GM12873 (cell line): ENCODE measurements at regions not wholly inside any gene's neighbourhood (a gene's known extent, or its start where the extent isn't known, plus 50 kb on each side); places are given as distances from the start of the nearest gene placed in this dataset.

Source experiments
- CTCF ChIP-seq: IDR thresholded peaks from 2 replicates; pipeline ENCODE4 v1.5.1; 2012; ENCODE audit warnings: low read depth, mild to moderate bottlenecking, moderate library complexity, low read length, control low read depth; ENCODE audit not compliant: insufficient read depth; ENCODE audit errors: missing control alignments

- TF ChIP-seq CTCF: no peak
These were observed 270.7 kb downstream of the ZNF33B start for GRCh38 chr10:42367532-42368230.

GRCh38 chr10:42351745-42352144 lies 286.6 kb downstream of the ZNF33B start:
- TF ChIP-seq CTCF: no peak

- TF ChIP-seq CTCF: no peak
These were observed 334.0 kb downstream of the ZNF33B start for GRCh38 chr10:42304341-42304740.

GRCh38 chr10:42242135-42242805 lies 396.1 kb downstream of the ZNF33B start:
- TF ChIP-seq CTCF: no peak

GRCh38 chr10:42192450-42192849 lies 445.9 kb downstream of the ZNF33B start:
- TF ChIP-seq CTCF: peak; percentile 41

- peak; percentile 24 for TF ChIP-seq CTCF
These were observed 460.3 kb downstream of the ZNF33B start for GRCh38 chr10:42177793-42178689.

GRCh38 chr10:42177077-42177792 lies 461.1 kb downstream of the ZNF33B start:
- no peak for TF ChIP-seq CTCF
